HEK293 (cell line): ENCODE measurements at regions not wholly inside any gene's neighbourhood (a gene's known extent, or its start where the extent isn't known, plus 50 kb on each side); places are given as distances from the start of the nearest gene placed in this dataset.

Experiments used
- CTCF ChIA-PET: fragments of 350-600 bp; formaldehyde crosslinking; extraction: SDS; loops from one replicate; lab custom pipeline; 2021; ENCODE audit warnings: antibody characterized with exemption; lab: Yijun Ruan, JAX
- POLR2A ChIA-PET: fragments of 300-600 bp; formaldehyde crosslinking; extraction: SDS; loops from one replicate; lab custom pipeline; 2020; ENCODE audit warnings: antibody characterized with exemption, inconsistent platforms; lab: Yijun Ruan, JAX
- H3K27ac ChIP-seq: fragments of 200-500 bp; sonication (Bioruptor generic); 2 replicates; pipeline ENCODE4 v1.5.1; 2014; ENCODE audit warnings: low read depth, low read length, control low read depth, inconsistent platforms; ENCODE audit errors: extremely low read depth
- H3K36me3 ChIP-seq, 2 experiments: fragments of 200-500 bp in 1 of 2; sonication (Bioruptor generic) in 1 of 2; 1 replicate in 1 of 2; 2 replicates in 1 of 2; pipeline ENCODE4 v1.5.1; 2014 to 2017; ENCODE audit warnings: inconsistent platforms in 2 of 2, low read length in 2 of 2; ENCODE audit not compliant: control insufficient read depth in 2 of 2, insufficient read depth in 1 of 2
- H3K4me1 ChIP-seq: fragments of 200-500 bp; sonication (Bioruptor generic); 2 replicates; pipeline ENCODE4 v1.5.1; 2014; ENCODE audit warnings: mild to moderate bottlenecking, low read length, inconsistent platforms; ENCODE audit not compliant: control insufficient read depth, insufficient read depth
- H3K4me3 ChIP-seq: 2 replicates; pipeline ENCODE4 v1.5.1; 2011; ENCODE audit warnings: low read depth, mild to moderate bottlenecking, control low read depth, low read length, moderate library complexity
- H3K9me3 ChIP-seq: fragments of 200-500 bp; sonication (Bioruptor generic); 2 replicates; pipeline ENCODE4 v1.5.1; 2014; ENCODE audit warnings: low read depth, low read length, inconsistent platforms; ENCODE audit not compliant: control insufficient read depth, insufficient read depth
- FEZF1 ChIP-seq: fragments of 450-650 bp; formaldehyde crosslinking; IDR thresholded peaks from 2 replicates; pipeline ENCODE4 v1.5.1; 2016; ENCODE audit warnings: missing biosample characterization, missing genetic modification characterization
- GFI1B ChIP-seq: fragments of 450-650 bp; formaldehyde crosslinking; IDR thresholded peaks from 2 replicates; pipeline ENCODE4 v1.5.1; 2016; ENCODE audit warnings: missing biosample characterization, missing genetic modification characterization
- HOXD13 ChIP-seq: sonication (generic); formaldehyde crosslinking; IDR thresholded peaks from 2 replicates; pipeline ENCODE4 v1.8.0; 2022; ENCODE audit warnings: missing genetic modification reagents, borderline replicate concordance
- RBAK ChIP-seq: fragments of 450-650 bp; formaldehyde crosslinking; IDR thresholded peaks from 2 replicates; pipeline ENCODE4 v1.5.1; 2016; ENCODE audit warnings: missing biosample characterization, missing genetic modification characterization
- SETDB1 ChIP-seq: IDR thresholded peaks from one replicate; pipeline ENCODE4 v1.6.1; 2017; ENCODE audit warnings: mild to moderate bottlenecking, low read length, moderate library complexity, mixed read lengths; ENCODE audit not compliant: insufficient read length
- SP3 ChIP-seq: fragments of 450-650 bp; formaldehyde crosslinking; IDR thresholded peaks from 2 replicates; pipeline ENCODE4 v1.5.1; 2016; ENCODE audit warnings: missing biosample characterization, missing genetic modification characterization
- ZBTB1 ChIP-seq: fragments of 450-650 bp; formaldehyde crosslinking; IDR thresholded peaks from 2 replicates; pipeline ENCODE4 v1.5.1; 2016; ENCODE audit warnings: missing biosample characterization, missing genetic modification characterization
- ZBTB48 ChIP-seq: fragments of 450-650 bp; formaldehyde crosslinking; IDR thresholded peaks from 2 replicates; pipeline ENCODE4 v1.5.1; 2016; ENCODE audit warnings: missing biosample characterization, missing genetic modification characterization
- ZBTB8A ChIP-seq: fragments of 450-650 bp; formaldehyde crosslinking; IDR thresholded peaks from 2 replicates; pipeline ENCODE4 v1.5.1; 2016; ENCODE audit warnings: missing biosample characterization, missing genetic modification characterization
- ZEB2 ChIP-seq: fragments of 450-650 bp; formaldehyde crosslinking; IDR thresholded peaks from 2 replicates; pipeline ENCODE4 v1.5.1; 2016; ENCODE audit warnings: missing biosample characterization, missing genetic modification characterization
- ZNF132 ChIP-seq: fragments of 450-650 bp; formaldehyde crosslinking; IDR thresholded peaks from 2 replicates; pipeline ENCODE4 v1.5.1; 2017; ENCODE audit warnings: missing biosample characterization, missing genetic modification characterization, borderline replicate concordance
- ZNF155 ChIP-seq: fragments of 450-650 bp; formaldehyde crosslinking; IDR thresholded peaks from 2 replicates; pipeline ENCODE4 v1.5.1; 2016; ENCODE audit warnings: missing biosample characterization, missing genetic modification characterization
- ZNF175 ChIP-seq: fragments of 450-650 bp; formaldehyde crosslinking; IDR thresholded peaks from 2 replicates; pipeline ENCODE4 v1.5.1; 2016; ENCODE audit warnings: missing biosample characterization, missing genetic modification characterization
- ZNF202 ChIP-seq: fragments of 450-650 bp; formaldehyde crosslinking; IDR thresholded peaks from 2 replicates; pipeline ENCODE4 v1.5.1; 2016; ENCODE audit warnings: missing biosample characterization, missing genetic modification characterization, borderline replicate concordance
- ZNF221 ChIP-seq: fragments of 450-650 bp; formaldehyde crosslinking; IDR thresholded peaks from 2 replicates; pipeline ENCODE4 v1.5.1; 2017; ENCODE audit warnings: missing biosample characterization, missing genetic modification characterization, borderline replicate concordance
- ZNF302 ChIP-seq: fragments of 450-650 bp; formaldehyde crosslinking; IDR thresholded peaks from 2 replicates; pipeline ENCODE4 v1.5.1; 2016; ENCODE audit warnings: missing biosample characterization, missing genetic modification characterization, low read depth
- ZNF37A ChIP-seq: fragments of 450-650 bp; IDR thresholded peaks from 2 replicates; pipeline ENCODE4 v1.5.1; 2018; ENCODE audit warnings: missing biosample characterization, missing genetic modification characterization
- ZNF404 ChIP-seq: fragments of 450-650 bp; formaldehyde crosslinking; IDR thresholded peaks from 2 replicates; pipeline ENCODE4 v1.5.1; 2017; ENCODE audit warnings: missing biosample characterization, missing genetic modification characterization
- ZNF423 ChIP-seq: fragments of 450-650 bp; formaldehyde crosslinking; IDR thresholded peaks from 2 replicates; pipeline ENCODE4 v1.5.1; 2016; ENCODE audit warnings: missing biosample characterization, missing genetic modification characterization
- ZNF530 ChIP-seq: fragments of 450-650 bp; formaldehyde crosslinking; IDR thresholded peaks from 2 replicates; pipeline ENCODE4 v1.5.1; 2016; ENCODE audit warnings: low read depth, missing biosample characterization, missing genetic modification characterization
- ZNF791 ChIP-seq: fragments of 450-650 bp; formaldehyde crosslinking; IDR thresholded peaks from 2 replicates; pipeline ENCODE4 v1.5.1; 2016; ENCODE audit warnings: missing biosample characterization, missing genetic modification characterization
- ZSCAN23 ChIP-seq: fragments of 450-650 bp; formaldehyde crosslinking; IDR thresholded peaks from 2 replicates; pipeline ENCODE4 v1.5.1; 2016; ENCODE audit warnings: missing biosample characterization, missing genetic modification characterization
- TF ChIP-seq, protein P1 (sequence below): fragments of 450-650 bp; formaldehyde crosslinking; IDR thresholded peaks from 2 replicates; pipeline ENCODE4 v1.5.1; 2016; ENCODE audit warnings: missing biosample characterization, missing genetic modification characterization
- TF ChIP-seq, protein P2 (sequence below): fragments of 450-650 bp; formaldehyde crosslinking; IDR thresholded peaks from 2 replicates; pipeline ENCODE4 v1.5.1; 2017; ENCODE audit warnings: missing biosample characterization, missing genetic modification characterization
- TF ChIP-seq, protein P3 (sequence below): fragments of 450-650 bp; formaldehyde crosslinking; IDR thresholded peaks from 2 replicates; pipeline ENCODE4 v1.5.1; 2016; ENCODE audit warnings: missing biosample characterization, missing genetic modification characterization
- TF ChIP-seq, protein P4 (sequence below): fragments of 450-650 bp; formaldehyde crosslinking; IDR thresholded peaks from 2 replicates; pipeline ENCODE4 v1.5.1; 2016; ENCODE audit warnings: missing biosample characterization, missing genetic modification characterization

DNA sequence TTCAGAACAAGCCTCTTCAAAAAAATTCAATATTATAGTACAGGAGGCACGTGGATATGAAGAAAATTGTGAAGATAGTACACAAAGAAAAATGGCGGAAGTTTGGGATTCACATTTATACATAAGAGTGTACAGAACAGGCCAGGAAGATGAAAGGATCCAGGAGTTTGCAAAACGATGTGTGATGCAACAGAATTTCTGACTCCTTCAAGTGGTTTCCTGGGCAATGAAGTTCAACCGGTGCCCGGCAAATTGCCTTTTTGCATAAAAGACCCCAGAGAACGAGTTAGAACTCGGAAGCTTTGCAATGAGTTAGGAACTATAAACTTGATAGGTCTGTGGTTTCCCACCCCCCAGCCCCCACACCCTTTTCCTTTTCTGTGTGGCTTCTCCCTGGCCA lies 189.1 kb downstream of the SALL1 start:
- CTCF ChIA-PET, result no interaction called here

DNA sequence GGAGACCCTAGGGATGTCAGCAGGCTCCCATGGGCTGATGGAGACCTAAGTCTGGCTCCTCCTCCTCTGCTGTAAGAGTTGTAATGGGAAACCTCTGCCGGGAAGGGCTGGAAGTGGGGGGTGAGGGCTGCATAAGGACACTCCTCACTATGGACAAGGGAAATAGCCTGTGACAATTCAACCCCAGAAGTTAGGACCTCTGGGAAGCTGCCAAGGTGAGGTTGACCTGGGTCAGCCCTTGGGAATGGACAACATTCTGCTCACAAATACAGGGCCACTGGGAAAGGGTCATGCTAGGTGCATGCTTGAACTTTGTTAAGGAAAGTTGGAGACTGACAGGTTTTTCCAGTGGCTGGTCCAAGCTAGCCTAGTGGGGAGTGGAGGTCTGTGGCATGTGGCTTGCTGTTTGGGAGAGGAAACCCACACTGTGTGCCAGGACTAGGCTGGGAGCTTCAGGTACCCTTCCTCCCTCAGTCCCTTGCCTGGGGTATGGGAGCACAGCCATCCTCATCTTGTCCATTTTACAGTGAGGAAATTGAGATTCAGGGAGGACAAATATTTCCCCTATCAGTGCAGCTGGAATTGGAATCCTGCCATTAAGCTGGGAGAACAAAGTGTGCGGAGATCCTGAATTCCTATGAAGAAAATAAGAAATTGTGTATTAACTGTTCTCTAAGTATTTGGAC lies 190.4 kb downstream of the SALL1 start:
- CTCF ChIA-PET, result no interaction called here
- Histone ChIP-seq H3K9me3 (no peaks in the 10 kb centered on the region), H3K27ac (no peak overlapping the region), H3K4me3 (no peak overlapping the region), H3K4me1 (no peaks in the 10 kb centered on the region), H3K36me3 (no peaks in the 10 kb centered on the region)
- POLR2A ChIA-PET, result interaction anchor here (0.6 kb wide), 1 partner anchor 737 kb away, joined by 4 read pairs; no protein-coding TSS in a partner anchor
- no peak for TF ChIP-seq ZNF155 (tag by site-specific recombination)
- TF ChIP-seq ZEB2 (tag by site-specific recombination), result no peak
- TF ChIP-seq ZNF37A (tag by site-specific recombination), result no peak
- TF ChIP-seq ZNF302 (tag by site-specific recombination), result no peak
- no peak for TF ChIP-seq ZSCAN23 (tag by site-specific recombination)
- TF ChIP-seq GFI1B (tag by site-specific recombination), result no peak
- TF ChIP-seq ZBTB1 (tag by site-specific recombination), result no peak
- TF ChIP-seq ZNF791 (tag by site-specific recombination), result no peak
- no peak for TF ChIP-seq ZBTB8A (tag by site-specific recombination)
- TF ChIP-seq RBAK (tag by site-specific recombination), result no peak
- TF ChIP-seq HOXD13, result no peak
- TF ChIP-seq, protein P1, sequence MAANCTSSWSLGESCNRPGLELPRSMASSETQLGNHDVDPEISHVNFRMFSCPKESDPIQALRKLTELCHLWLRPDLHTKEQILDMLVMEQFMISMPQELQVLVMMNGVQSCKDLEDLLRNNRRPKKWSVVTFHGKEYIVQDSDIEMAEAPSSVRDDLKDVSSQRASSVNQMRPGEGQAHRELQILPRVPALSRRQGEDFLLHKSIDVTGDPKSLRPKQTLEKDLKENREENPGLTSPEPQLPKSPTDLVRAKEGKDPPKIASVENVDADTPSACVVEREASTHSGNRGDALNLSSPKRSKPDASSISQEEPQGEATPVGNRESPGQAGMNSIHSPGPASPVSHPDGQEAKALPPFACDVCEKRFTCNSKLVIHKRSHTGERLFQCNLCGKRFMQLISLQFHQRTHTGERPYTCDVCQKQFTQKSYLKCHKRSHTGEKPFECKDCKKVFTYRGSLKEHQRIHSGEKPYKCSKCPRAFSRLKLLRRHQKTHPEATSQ (tag by site-specific recombination), result no peak
- no peak for TF ChIP-seq ZNF202 (tag by site-specific recombination)
- TF ChIP-seq, protein P2, sequence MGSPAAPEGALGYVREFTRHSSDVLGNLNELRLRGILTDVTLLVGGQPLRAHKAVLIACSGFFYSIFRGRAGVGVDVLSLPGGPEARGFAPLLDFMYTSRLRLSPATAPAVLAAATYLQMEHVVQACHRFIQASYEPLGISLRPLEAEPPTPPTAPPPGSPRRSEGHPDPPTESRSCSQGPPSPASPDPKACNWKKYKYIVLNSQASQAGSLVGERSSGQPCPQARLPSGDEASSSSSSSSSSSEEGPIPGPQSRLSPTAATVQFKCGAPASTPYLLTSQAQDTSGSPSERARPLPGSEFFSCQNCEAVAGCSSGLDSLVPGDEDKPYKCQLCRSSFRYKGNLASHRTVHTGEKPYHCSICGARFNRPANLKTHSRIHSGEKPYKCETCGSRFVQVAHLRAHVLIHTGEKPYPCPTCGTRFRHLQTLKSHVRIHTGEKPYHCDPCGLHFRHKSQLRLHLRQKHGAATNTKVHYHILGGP (tag by site-specific recombination), result no peak
- TF ChIP-seq, all 188 proteins: peak for 0

More for the DNA sequence above, 189.1 kb downstream of the SALL1 start:
- TF ChIP-seq ZNF132 (tag by site-specific recombination) (no peak), ZNF175 (tag by site-specific recombination) (no peak)
- Histone ChIP-seq H3K9me3 (no peaks in the 10 kb centered on the region), H3K36me3 (no peaks in the 10 kb centered on the region), H3K27ac (no peak overlapping the region), H3K4me1 (no peaks in the 10 kb centered on the region), H3K4me3 (no peak overlapping the region)
- POLR2A ChIA-PET, result no interaction called here

DNA sequence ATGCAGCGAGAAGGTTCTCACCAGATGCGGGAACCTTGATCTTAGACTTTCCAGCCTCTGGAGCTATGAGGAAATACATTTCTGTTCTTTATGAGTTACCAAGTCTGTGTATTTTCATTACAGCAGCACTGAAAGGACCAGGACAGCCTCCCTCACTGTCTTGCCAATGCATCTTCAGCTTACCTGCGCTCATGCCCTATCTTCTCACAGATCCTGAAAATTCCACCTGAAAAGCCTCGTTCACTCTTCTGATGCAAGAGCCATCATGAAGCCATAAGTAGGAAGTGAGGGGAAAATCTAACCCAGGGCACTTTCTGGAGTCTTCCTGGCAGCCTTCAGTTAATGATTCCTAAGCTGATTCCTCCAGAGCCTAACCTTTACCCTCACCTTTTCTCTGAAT lies 194.0 kb downstream of the SALL1 start:
- Histone ChIP-seq H3K4me1 (no peaks in the 10 kb centered on the region), H3K27ac (no peak overlapping the region), H3K9me3 (no peaks in the 10 kb centered on the region), H3K4me3 (no peak overlapping the region), H3K36me3 (no peaks in the 10 kb centered on the region)
- ChIA-PET CTCF (no interaction called here), POLR2A (no interaction called here)
- TF ChIP-seq ZBTB48 (tag by site-specific recombination) (no peak), ZNF221 (tag by site-specific recombination) (no peak), ZNF530 (tag by site-specific recombination) (no peak), ZNF423 (tag by site-specific recombination) (no peak), SP3 (no peak), SETDB1 (no peak), ZNF404 (tag by site-specific recombination) (no peak), FEZF1 (tag by site-specific recombination) (no peak)
- TF ChIP-seq, protein P3, sequence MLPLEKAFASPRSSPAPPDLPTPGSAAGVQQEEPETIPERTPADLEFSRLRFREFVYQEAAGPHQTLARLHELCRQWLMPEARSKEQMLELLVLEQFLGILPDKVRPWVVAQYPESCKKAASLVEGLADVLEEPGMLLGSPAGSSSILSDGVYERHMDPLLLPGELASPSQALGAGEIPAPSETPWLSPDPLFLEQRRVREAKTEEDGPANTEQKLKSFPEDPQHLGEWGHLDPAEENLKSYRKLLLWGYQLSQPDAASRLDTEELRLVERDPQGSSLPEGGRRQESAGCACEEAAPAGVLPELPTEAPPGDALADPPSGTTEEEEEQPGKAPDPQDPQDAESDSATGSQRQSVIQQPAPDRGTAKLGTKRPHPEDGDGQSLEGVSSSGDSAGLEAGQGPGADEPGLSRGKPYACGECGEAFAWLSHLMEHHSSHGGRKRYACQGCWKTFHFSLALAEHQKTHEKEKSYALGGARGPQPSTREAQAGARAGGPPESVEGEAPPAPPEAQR (tag by site-specific recombination), result no peak
- TF ChIP-seq, protein P4, sequence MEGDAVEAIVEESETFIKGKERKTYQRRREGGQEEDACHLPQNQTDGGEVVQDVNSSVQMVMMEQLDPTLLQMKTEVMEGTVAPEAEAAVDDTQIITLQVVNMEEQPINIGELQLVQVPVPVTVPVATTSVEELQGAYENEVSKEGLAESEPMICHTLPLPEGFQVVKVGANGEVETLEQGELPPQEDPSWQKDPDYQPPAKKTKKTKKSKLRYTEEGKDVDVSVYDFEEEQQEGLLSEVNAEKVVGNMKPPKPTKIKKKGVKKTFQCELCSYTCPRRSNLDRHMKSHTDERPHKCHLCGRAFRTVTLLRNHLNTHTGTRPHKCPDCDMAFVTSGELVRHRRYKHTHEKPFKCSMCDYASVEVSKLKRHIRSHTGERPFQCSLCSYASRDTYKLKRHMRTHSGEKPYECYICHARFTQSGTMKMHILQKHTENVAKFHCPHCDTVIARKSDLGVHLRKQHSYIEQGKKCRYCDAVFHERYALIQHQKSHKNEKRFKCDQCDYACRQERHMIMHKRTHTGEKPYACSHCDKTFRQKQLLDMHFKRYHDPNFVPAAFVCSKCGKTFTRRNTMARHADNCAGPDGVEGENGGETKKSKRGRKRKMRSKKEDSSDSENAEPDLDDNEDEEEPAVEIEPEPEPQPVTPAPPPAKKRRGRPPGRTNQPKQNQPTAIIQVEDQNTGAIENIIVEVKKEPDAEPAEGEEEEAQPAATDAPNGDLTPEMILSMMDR (tag by site-specific recombination), result no peak
